GM08714 (cell line): ENCODE measurements at regions not wholly inside any gene's neighbourhood (a gene's known extent, or its start where the extent isn't known, plus 50 kb on each side); places are given as distances from the start of the nearest gene placed in this dataset.

ENCODE experiments used
- H3K4me3 ChIP-seq: fragments of 200-500 bp; sonication (Bioruptor generic); 2 replicates; pipeline ENCODE4 v1.5.1; 2014; ENCODE audit warnings: mild to moderate bottlenecking, low read length, inconsistent platforms
- ZNF274 ChIP-seq: IDR thresholded peaks from 2 replicates; pipeline ENCODE4 v1.6.1; 2012; ENCODE audit warnings: mild to moderate bottlenecking, low read depth, low read length

DNA sequence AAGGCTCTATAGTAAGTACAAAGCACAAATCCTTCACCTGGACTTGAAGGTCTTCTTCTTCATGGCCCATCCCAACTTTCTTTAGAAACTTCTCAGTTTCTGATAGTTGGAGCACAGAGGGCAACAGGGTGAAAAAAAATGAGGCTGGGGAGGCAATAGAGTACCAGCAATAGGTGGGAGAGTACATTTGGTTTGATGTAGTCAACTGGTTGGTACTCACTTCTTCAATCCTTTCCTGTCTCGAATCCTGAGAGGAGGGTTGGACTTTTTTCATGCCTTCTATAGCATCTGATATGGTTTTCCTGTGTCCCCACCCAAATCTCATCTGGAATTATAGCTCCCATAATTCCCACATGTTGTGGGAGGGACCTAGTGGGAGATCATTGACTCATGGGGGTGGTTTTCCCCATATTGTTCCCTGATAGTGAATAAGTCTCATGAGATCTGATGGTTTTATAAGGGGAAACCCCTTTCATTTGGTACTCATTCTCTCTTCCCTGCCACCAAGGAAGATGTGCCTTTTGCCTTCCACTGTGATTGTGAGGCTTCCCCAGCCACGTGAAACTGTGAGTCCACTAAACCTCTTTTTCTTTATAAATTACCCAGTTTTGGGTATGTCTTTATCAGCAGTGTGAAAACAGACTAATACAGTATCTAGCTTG is 75.9 kb upstream of the LCLAT1 start:
- no peak for TF ChIP-seq ZNF274
- no peak overlapping the region for H3K4me3 ChIP-seq

DNA sequence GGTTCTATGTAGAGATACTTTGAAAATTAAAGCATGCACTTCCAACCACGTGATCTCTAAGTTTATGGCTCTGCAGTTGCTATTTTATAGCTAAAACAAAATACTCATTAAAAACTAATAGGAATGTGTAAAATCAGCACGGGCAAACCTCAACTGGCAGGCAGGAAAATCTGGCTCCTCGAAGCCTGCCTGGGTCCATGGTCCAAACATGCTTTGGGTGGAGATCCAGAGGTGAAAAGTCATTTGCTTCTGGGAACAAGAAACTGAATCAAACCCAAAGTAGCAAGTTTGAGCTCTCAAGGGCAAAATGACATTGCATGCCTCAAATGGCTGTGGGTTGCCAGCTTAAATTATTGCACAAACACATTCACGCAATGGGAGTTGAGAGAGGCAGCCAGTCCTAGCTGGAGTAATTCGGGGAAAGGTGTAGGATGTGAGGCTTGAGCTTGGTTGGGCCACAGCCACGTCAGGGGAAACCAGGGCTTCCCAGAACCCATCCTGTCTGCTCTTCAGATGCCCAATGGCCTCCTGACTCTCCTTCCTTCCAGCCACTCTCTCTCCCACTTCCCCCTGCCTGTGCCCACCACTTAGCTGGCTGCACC is 75.2 kb upstream of the LCLAT1 start:
- no peak for TF ChIP-seq ZNF274
- H3K4me3 ChIP-seq, result no peak overlapping the region

DNA sequence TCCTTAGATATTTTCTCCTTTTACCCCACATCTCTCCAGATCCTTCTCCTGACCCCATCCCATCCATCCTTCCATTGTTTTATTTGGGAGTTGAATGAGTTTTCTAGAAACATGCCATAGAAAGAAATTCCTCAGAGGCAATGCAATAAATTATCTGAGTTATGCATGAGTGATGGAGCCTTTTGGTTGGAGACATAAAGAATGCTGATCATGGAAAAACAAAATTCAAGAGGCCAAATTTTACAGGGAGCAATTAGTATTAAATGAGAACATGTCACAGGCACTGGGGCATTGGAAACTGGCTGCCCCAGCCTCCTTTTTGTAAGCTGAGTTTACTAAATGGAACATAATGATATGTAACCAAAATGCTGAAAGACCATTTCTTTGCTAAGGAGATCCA is 74.2 kb upstream of the LCLAT1 start:
- TF ChIP-seq ZNF274, result no peak
- no peak overlapping the region for H3K4me3 ChIP-seq

DNA sequence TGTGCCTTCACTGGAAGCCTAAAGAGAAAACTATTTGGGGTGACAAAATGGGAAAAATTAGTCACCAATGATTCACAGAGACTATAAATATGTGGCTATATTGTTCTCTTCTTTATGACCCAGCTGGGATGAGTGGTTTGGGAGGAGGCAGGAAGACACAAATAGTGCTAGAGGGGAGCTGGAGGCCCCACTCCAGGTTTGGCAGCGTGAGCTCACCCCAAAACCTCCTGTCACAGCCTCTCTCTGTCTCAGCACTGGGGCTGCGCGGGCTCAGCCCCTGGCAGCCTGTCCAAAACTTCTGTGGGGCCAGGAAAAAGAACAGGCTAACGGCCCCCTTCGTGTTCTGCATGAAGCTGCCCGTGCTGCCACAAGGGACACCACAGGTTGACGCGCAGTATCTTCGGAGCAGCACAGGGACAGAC is 73.2 kb upstream of the LCLAT1 start:
- TF ChIP-seq ZNF274, result no peak
- H3K4me3 ChIP-seq, result no peak overlapping the region

DNA sequence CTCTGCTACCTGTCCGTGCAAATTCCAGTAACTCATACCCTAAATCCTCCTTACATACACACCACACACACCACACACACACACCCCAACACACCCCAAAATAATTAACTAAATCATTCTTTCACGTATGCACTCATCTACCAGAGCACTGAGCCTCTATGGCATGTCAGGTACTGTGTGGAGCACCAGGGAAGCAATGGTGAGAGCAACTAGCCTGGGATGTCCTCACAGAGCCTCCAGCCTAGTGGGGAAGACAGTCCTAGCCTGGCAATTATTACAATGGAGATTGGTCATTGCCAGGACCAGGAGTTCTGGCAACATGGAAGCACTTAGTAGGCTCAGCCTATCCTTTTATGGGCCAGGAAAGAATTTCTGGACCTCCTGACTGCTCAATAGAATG is 72.7 kb upstream of the LCLAT1 start:
- no peak for TF ChIP-seq ZNF274
- no peak overlapping the region for H3K4me3 ChIP-seq

DNA sequence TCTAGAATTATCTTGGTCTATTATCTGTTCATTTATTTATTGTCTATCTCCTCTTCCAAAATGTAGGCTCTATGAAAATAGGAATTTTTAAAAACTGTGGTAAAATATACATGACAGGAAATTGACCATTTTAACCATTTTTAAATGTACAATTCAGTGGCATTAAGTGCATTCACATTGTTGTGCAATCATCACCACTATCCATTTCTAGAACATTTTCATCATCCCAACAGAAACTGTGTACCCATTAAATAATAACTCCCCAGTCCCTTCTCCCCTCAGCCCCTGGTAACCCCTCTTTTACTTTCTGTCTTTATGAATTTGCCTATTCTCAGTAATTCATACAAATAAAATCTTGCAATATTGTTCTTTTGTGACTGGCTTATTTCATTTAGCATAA is 71.1 kb upstream of the LCLAT1 start:
- no peak for TF ChIP-seq ZNF274
- H3K4me3 ChIP-seq, result no peak overlapping the region

DNA sequence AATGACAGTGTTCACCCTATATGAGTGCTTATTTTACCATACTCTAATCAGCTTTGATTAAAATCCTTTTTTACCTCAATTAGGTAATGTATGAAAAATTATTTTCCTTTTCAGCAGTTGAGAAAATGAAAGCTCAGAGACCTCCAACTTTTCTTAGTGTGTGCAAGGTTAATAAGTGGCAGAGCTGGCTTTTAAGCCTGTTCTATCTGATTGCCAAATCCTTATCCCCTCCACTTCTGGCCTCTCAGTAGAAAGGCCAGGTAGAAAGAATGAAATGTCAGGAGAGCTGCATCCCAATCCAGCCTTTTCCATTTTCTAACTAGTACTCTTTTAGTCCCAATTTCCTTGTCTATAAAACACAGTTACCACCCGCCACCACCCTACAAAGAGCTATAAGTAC is 67.6 kb upstream of the LCLAT1 start:
- no peak overlapping the region for H3K4me3 ChIP-seq
- TF ChIP-seq ZNF274, result no peak

DNA sequence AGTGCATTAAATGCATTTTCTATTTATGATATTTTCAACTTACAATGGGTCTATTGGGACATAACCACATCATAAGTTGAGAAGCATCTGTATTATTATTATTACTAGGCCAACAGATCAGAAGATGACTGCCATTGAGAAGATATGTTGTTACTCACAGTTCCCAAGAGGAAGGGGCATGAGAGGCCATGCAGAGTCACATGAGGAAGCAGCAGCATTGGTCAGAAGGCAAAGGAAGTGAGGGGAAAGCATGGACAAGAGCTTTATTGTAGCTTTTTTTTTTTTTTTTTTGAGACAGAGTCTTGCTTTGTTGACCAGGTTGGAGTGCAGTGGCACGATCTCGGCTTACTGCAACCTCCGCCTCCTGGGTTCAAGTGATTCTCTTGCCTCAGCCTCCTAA is 66.2 kb upstream of the LCLAT1 start:
- no peak for TF ChIP-seq ZNF274

DNA sequence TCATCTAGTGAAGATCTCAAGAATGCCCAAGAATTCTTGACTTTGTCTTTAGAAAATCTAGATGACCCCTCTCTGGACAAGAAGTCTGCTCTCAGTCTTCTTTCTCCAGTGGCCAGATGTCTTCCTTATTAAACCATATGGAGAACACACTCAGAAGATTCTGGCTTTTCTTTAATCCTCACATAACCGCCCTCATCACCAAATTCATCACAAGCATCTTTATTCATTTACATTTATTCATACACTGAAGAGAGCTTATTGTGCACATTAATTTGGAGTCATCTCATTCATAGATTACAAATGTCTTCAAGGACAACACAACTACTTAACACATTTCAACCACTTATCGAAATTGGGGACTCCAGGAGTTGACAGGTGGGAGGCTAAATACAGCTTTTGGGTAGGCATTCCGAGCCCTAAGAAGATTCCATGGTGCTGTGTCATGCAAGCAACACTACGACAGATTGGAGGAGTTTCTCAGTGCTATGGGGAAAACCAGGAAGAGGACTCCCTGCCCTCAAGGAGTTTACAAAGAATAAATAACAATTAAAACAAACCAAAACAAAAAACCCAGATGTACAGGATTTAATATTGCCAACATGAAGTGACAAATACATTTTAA is 64.8 kb upstream of the LCLAT1 start:
- no peak overlapping the region for H3K4me3 ChIP-seq
- no peak for TF ChIP-seq ZNF274

More for the DNA sequence above, 66.2 kb upstream of the LCLAT1 start:
- no peak overlapping the region for H3K4me3 ChIP-seq

DNA sequence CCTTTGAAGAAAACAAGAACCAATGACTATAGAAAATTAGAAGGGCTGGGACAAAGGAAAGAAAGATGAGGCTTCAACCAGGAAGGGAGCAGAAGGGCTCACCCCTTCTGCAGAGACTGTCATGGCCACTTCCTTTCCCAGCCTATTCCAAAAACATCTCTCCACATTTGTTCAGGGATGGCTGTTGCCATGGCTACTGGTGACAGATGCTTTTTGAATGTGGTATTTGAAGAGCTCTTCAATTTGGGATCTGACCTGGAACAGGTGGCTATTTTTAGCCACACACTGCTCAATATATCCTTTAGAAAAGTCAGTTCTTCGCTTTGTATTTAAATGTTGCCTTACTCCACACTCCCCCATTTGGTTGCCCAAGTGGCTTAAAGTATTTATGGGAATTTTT is 64.1 kb upstream of the LCLAT1 start:
- no peak for TF ChIP-seq ZNF274
- no peak overlapping the region for H3K4me3 ChIP-seq

DNA sequence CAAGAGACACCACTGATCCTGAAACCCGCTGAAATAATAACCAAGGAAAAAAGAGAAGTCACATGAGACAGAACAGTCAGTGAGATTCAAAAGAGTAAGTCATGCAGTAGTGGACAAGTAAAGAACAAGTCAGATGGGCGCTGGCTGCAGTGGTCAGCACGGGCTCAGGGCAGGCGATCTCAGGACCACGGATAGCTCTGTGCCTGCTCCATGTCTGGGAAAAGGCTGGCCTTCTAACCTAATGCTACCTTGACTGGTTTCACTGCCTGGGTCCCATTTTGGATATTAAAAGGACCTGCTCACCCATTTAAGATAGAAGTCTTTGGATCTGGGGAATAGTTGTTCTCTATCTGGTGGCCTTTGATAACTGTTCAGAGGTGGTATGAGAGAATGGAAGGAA is 61.7 kb upstream of the LCLAT1 start:
- no peak for TF ChIP-seq ZNF274

DNA sequence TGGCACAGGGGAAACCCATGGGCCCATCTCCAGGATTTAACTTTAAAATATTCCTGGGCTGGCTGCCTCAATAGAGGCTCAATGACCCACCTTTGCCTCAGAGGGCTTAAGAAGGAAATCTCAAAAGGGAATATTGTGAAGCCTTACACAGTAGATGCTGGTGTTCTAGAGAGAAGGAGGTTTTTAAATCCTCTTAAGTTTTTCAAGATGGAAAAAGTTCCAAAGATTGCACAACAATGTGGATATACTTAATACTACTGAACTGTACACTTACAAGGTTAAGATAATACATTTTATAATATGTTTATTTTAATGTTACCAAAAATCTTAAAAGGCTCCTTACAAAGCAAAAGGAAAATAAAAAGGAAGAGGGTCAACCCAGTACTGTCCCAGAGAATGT is 54.9 kb upstream of the LCLAT1 start:
- H3K4me3 ChIP-seq, result no peak overlapping the region
- no peak for TF ChIP-seq ZNF274

More for the DNA sequence above, 61.7 kb upstream of the LCLAT1 start:
- H3K4me3 ChIP-seq, result no peak overlapping the region

DNA sequence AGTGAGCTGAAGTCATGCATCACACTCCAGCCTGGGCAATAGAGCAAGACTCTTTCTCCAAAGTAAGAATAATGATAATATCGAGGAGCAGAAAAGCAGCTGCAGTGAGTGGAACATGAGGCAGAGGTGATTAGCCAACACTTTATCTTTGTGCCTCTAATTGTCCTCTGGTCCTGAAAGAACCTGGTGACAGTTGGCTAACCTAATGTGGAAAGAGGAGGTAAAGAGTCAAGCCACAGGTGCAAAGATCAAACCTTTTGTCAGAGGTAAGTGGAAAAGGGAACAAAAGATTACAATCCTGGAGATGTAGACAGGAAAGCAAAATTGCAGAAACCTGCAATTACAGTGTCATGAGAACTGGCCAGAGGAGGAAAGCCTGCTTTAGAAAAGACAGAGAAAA is 53.5 kb upstream of the LCLAT1 start:
- TF ChIP-seq ZNF274, result no peak
- no peak overlapping the region for H3K4me3 ChIP-seq

DNA sequence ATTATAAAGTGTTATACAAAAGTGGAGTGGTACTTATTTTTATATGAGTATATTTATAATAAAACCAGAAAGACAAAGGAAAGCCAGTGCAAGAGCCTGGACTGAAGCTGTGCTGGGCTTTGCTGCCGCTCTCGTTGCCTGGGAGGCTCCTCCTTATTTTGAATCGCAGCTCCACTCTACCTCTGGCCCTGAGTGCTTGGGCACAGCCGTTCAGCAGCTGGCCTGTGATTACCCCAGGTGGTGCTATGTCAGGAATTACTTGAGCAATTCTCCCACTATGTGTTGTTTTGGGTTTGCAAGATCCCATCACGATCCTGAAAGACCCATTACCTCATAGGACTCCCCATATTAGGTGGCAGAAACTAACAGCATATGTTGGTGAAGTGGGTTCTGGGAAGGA is 53.0 kb upstream of the LCLAT1 start:
- no peak overlapping the region for H3K4me3 ChIP-seq
- TF ChIP-seq ZNF274, result no peak

DNA sequence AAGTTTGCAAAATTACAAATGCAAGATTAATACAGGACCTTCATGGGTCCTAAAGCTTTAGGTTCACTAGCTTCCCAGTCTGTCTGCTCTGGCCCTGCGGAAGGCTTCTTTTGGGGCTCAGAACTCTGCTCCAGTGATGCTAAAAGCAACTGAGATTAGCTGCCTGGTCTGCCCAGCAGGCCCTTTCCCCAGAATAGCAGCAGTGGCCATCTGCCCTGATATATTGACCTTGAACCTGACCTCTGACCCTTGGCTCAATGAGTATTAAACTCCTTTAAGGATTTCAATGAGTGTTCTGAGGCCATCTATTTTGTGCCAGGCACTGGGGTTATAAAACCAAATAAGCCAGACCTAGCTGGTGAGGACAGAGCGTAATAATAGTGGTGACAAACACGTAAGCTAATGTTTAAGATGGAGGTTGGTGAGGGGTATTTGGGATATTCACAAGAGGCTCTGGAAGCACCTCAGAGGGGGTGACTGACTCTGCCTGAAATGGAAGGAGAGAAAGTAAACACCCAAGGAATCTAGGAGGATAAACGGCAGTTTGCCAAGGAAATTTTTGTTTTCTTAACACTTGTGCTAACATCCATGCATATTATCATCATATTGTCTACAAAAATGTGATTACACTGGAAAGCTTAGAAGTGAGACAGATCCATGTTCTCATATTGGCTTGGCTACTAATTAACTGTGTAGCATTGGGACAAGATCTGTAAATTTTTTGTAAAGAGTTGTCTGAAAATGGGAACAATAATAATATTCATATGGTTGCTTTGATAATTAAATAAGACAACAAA is 50.4 kb upstream of the LCLAT1 start:
- no peak for TF ChIP-seq ZNF274
- H3K4me3 ChIP-seq, result no peak overlapping the region
